WI38 (cell line): ENCODE measurements at regions not wholly inside any gene's neighbourhood (a gene's known extent, or its start where the extent isn't known, plus 50 kb on each side); places are given as distances from the start of the nearest gene placed in this dataset.
A peak's percentile ranks its signal among the peaks of the same experiment; 100 is the strongest.

ENCODE experiments used
- H3K4me3 ChIP-seq: 2 replicates; pipeline ENCODE4 v1.5.1; 2011; ENCODE audit warnings: low read depth, mild to moderate bottlenecking, control low read depth, low read length
- CTCF ChIP-seq: IDR thresholded peaks from 2 replicates; pipeline ENCODE4 v1.5.1; 2012; ENCODE audit warnings: low read depth, mild to moderate bottlenecking, control low read depth, low read length

- TF ChIP-seq CTCF: no peak
- H3K4me3 ChIP-seq: no peak overlapping the region
Measured at GRCh38 chr1:65512383-65512782, 91.9 kb downstream of the LEPR start.

DNA sequence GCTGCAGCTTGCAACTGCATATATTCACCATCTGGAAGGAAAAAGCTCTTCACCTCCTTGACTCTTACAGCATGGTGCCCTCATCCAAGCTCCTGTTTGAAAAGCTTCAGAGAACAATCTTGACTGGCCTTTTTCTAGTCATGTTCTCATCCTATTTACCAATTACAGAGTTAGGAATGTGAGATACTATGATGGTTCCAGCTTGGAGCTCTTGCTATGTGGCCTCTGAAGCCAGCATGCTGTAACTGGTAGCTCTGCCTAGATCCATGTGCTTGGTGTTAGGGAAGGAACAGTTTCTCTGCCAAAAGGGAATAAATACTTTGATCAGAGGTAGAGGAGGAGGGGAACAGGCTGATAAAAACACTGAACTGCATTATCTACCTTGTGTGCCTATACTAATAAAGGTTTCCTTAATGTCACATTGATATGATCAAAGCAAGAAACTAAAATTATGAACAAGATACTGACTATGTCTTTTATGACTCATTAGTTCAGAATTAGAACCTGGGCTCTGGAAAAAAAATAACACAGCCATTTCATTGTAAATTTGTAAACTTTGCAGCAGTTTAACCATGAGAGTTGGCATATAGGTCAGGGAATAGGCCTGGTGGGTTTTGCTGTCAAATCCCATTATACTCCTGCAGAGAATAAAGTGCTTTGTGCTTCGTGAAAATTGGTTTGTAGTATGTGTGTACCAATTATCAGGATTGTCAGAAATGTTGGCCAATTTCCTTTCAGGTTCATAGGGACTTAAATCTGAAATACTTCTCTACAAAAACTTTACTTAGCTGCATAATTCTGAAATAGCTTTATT, 92.7 kb downstream of the LEPR start:
- no peak for TF ChIP-seq CTCF
- H3K4me3 ChIP-seq: no peak overlapping the region

- TF ChIP-seq CTCF: no peak
- H3K4me3 ChIP-seq: no peak overlapping the region
Measured at GRCh38 chr1:65514041-65514440, 93.6 kb downstream of the LEPR start.

DNA sequence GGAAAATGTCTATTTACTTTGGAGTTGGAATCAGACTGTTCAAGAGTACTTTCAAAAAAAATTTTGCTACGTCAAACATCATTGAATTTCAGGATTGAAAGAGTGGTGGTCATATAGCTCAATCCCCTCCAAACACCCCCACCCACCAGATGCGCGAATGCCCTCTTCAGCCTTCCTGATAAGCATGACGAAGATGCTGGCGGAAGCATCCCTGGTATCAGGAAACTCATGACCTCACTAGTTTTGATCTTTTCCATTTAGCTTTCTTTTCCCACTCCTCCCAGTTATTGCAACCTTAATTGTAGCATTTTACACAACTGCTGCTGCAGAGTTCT, 104.4 kb downstream of the LEPR start:
- H3K4me3 ChIP-seq: no peak overlapping the region
- TF ChIP-seq CTCF: no peak

- peak overlapping the region; percentile 40 for H3K4me3 ChIP-seq
- TF ChIP-seq CTCF: no peak
Measured at GRCh38 chr1:65525266-65526048, 105.0 kb downstream of the LEPR start.

DNA sequence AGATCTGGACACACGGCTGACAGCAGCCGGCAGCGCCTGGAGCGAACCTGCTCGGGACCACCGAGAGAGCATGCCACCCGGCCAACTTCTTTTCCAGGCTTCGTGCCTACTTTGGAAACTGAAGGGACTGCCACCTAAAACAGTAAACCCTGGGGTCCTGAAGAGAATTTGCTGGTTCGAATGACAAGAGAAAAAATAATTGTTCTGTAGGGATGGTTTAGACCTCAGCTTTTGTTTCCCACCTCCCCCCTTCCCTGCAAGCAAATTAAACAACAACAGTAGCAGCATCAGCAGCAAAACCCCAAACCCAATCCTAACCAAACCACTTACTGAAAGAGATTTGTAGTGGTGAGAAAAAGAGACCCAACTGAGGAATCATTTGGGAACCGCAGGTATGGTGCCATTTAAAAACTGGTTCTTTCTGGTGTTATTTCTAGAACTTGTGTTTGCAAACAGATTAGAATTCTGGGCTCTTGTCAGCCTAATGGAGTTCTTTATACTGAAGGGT, 105.6 kb downstream of the LEPR start:
- TF ChIP-seq CTCF: no peak
- H3K4me3 ChIP-seq: no peak overlapping the region

DNA sequence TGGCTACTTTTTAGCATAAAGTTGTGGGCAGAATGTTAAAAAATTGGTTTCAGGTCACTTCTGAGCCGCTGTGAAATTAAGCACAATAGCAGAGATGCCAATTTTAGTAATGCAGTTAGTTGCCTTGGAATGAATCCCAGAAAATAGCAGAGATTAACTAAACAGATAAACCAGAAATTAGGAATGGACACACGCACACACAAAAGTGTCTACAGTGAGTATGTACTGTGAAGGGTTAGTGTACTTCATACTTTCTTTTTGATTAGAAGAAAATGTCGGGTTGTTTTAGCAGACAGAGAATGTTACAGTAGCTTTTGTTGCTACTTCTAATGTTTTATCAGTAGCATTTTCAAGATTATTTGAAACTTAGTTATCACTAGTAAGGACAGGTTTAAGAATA, 106.7 kb downstream of the LEPR start:
- H3K4me3 ChIP-seq: no peak overlapping the region
- TF ChIP-seq CTCF: no peak
